Upper lobe of left lung (tissue), 6 donors: ENCODE measurements at regions not wholly inside any gene's neighbourhood (a gene's known extent, or its start where the extent isn't known, plus 50 kb on each side); places are given as distances from the start of the nearest gene placed in this dataset.

ENCODE experiments used
- ATAC-seq, 2 donors: fragments of 200-7000 bp; cut with Tn5 transposase; one replicate each; pipeline ENCODE4 v1.9.1; 2022; ENCODE audit warnings: mild to moderate bottlenecking in 2 of 2, moderate library complexity in 2 of 2; ENCODE audit not compliant: low FRiP score in 2 of 2
- DNase-seq, 2 donors: peaks; one replicate each; pipeline ENCODE4 v3.0.0-alpha.2; 2019 to 2020
- H3K27ac ChIP-seq, 4 donors: fragments of 200-600 bp; sonication (generic); one replicate each; pipeline ENCODE4 v1.5.1; 2016 to 2019
- H3K27me3 ChIP-seq, 4 donors: fragments of 200-600 bp; sonication (generic); one replicate each; pipeline ENCODE4 v1.5.1; 2017 to 2019
- H3K36me3 ChIP-seq, 4 donors: fragments of 200-600 bp; sonication (generic); one replicate each; pipeline ENCODE4 v1.5.1; 2016 to 2019
- H3K4me1 ChIP-seq, 4 donors: fragments of 200-600 bp; sonication (generic); one replicate each; pipeline ENCODE4 v1.5.1; 2018 to 2019
- H3K4me3 ChIP-seq, 4 donors: fragments of 200-600 bp; sonication (generic); one replicate each; pipeline ENCODE4 v1.5.1; 2017 to 2019; ENCODE audit warnings: mild to moderate bottlenecking in 2 of 4, moderate library complexity in 1 of 4
- H3K9me3 ChIP-seq, 4 donors: fragments of 200-600 bp; sonication (generic); one replicate each; pipeline ENCODE4 v1.5.1; 2018 to 2019
- EP300 ChIP-seq, 4 donors: sonication (generic); formaldehyde crosslinking; IDR thresholded peaks; one replicate each; pipeline ENCODE4 v1.5.1; 2017; ENCODE audit warnings: antibody characterized with exemption in 4 of 4, control low read depth in 2 of 4
- POLR2A ChIP-seq, 4 donors: fragments of 450-650 bp; IDR thresholded peaks; one replicate each; pipeline ENCODE4 v1.5.1; 2016 to 2017; ENCODE audit warnings: antibody characterized with exemption in 4 of 4, mild to moderate bottlenecking in 2 of 4
- POLR2AphosphoS5 ChIP-seq, 2 donors: sonication (generic); formaldehyde crosslinking; IDR thresholded peaks; one replicate each; pipeline ENCODE4 v1.5.1; 2017; ENCODE audit warnings: antibody characterized with exemption in 2 of 2
- WGBS, 2 donors: methylation state at CpG; one replicate each; pipeline ENCODE4 v1.1.5; 2017 to 2018; 5-methylcytosine and 5-hydroxymethylcytosine counted together
- TF ChIP-seq, protein P1 (sequence below), 6 experiments: fragments of 450-650 bp in 4 of 6; fragments of 200-600 bp in 2 of 6; sonication (generic) in 2 of 6; IDR thresholded peaks; one replicate each; pipeline ENCODE4 v1.5.1; 2016 to 2019; ENCODE audit warnings: antibody characterized with exemption in 6 of 6
- donor health status: DM: no; HTN: no; CAD: no; lungs with moderate emphysema.
- donor health status: DM: no; HTN: yes; CAD: no; lungs with severe emphysema.

- no peak for DNase-seq
- Histone ChIP-seq H3K27me3 (no peaks in the 10 kb centered on the region), H3K27ac (no peak overlapping the region), H3K4me1 (no peaks in the 10 kb centered on the region), H3K9me3 (no peaks in the 10 kb centered on the region), H3K36me3 (no peaks in the 10 kb centered on the region), H3K4me3 (no peak overlapping the region)
- WGBS, 2 donors, result 44 to 45% methylated on average over 4 of the region's 4 CpGs
- ATAC-seq, result no peak
- TF ChIP-seq POLR2AphosphoS5 (IDR thresholded peaks at IDR 0.05) (no peak), EP300 (IDR thresholded peaks at IDR 0.05) (no peak), POLR2A (IDR thresholded peaks at IDR 0.05) (no peak)
- TF ChIP-seq, protein P1, sequence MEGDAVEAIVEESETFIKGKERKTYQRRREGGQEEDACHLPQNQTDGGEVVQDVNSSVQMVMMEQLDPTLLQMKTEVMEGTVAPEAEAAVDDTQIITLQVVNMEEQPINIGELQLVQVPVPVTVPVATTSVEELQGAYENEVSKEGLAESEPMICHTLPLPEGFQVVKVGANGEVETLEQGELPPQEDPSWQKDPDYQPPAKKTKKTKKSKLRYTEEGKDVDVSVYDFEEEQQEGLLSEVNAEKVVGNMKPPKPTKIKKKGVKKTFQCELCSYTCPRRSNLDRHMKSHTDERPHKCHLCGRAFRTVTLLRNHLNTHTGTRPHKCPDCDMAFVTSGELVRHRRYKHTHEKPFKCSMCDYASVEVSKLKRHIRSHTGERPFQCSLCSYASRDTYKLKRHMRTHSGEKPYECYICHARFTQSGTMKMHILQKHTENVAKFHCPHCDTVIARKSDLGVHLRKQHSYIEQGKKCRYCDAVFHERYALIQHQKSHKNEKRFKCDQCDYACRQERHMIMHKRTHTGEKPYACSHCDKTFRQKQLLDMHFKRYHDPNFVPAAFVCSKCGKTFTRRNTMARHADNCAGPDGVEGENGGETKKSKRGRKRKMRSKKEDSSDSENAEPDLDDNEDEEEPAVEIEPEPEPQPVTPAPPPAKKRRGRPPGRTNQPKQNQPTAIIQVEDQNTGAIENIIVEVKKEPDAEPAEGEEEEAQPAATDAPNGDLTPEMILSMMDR (IDR thresholded peaks at IDR 0.05), result no peak
These were observed 117.8 kb upstream of the PRNP start for GRCh38 chr20:4568361-4568959.

DNA sequence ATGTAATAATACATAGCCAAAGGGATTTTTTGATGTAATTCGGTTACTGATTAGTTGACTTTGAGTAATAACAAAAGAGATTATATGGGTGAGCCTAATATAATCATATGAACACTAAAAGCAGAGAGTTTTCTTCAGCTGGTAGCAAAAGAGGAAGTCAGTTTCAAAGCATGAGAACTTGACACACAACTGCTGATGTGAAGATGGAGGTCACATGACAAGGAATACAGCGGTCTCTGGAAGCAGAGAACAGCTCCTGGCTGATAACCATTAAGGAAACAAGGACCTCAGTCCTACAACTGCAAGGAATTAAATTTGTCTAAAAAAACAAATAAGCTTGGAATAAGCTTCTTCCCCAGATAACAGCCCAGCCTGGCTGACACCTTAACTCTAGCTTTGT, 119.1 kb upstream of the PRNP start:
- H3K27me3 ChIP-seq, result no peaks in the 10 kb centered on the region
- no peak for DNase-seq
- H3K9me3 ChIP-seq, result no peaks in the 10 kb centered on the region
- no peak for ATAC-seq
- no peaks in the 10 kb centered on the region for H3K36me3 ChIP-seq
- TF ChIP-seq, protein P1 (IDR thresholded peaks at IDR 0.05), result no peak
- TF ChIP-seq POLR2A (IDR thresholded peaks at IDR 0.05) (no peak), EP300 (IDR thresholded peaks at IDR 0.05) (no peak), POLR2AphosphoS5 (IDR thresholded peaks at IDR 0.05) (no peak)
- no peak overlapping the region for H3K27ac ChIP-seq
- H3K4me3 ChIP-seq, result no peak overlapping the region
- H3K4me1 ChIP-seq, result no peaks in the 10 kb centered on the region
- 67 to 70% methylated on average over 2 of the region's 2 CpGs for WGBS, 2 donors

- Histone ChIP-seq H3K27me3 (no peaks in the 10 kb centered on the region), H3K4me3 (no peak overlapping the region), H3K4me1 (no peaks in the 10 kb centered on the region), H3K36me3 (no peaks in the 10 kb centered on the region), H3K9me3 (no peaks in the 10 kb centered on the region), H3K27ac (no peak overlapping the region)
- TF ChIP-seq, protein P1 (IDR thresholded peaks at IDR 0.05), result no peak
- no peak for TF ChIP-seq POLR2AphosphoS5 (IDR thresholded peaks at IDR 0.05)
- TF ChIP-seq EP300 (IDR thresholded peaks at IDR 0.05), result no peak
- no peak for TF ChIP-seq POLR2A (IDR thresholded peaks at IDR 0.05)
- ATAC-seq (no peak), DNase-seq (no peak)
- WGBS, 2 donors, result 5 to 18% methylated on average over 4 of the region's 4 CpGs
These were observed 122.7 kb upstream of the PRNP start for GRCh38 chr20:4563534-4563933.

GRCh38 chr20:4563031-4563430, 123.2 kb upstream of the PRNP start:
- no peak for ATAC-seq
- Histone ChIP-seq H3K9me3 (no peaks in the 10 kb centered on the region), H3K4me3 (no peak overlapping the region), H3K4me1 (no peaks in the 10 kb centered on the region), H3K27ac (no peak overlapping the region), H3K27me3 (no peaks in the 10 kb centered on the region), H3K36me3 (no peaks in the 10 kb centered on the region)
- TF ChIP-seq POLR2AphosphoS5 (IDR thresholded peaks at IDR 0.05), result no peak
- TF ChIP-seq, protein P1 (IDR thresholded peaks at IDR 0.05), result no peak
- TF ChIP-seq POLR2A (IDR thresholded peaks at IDR 0.05), result no peak
- no peak for TF ChIP-seq EP300 (IDR thresholded peaks at IDR 0.05)
- DNase-seq, result no peak

- 63 to 67% methylated on average over 2 of the region's 2 CpGs for WGBS, 2 donors
- ATAC-seq (no peak), DNase-seq (no peak)
- Histone ChIP-seq H3K4me1 (peaks cover 0 to under 1% (median 0%) of the 10 kb centered on the region in 4 donors), H3K4me3 (no peak overlapping the region), H3K36me3 (no peaks in the 10 kb centered on the region), H3K27me3 (no peaks in the 10 kb centered on the region), H3K27ac (no peak overlapping the region), H3K9me3 (no peaks in the 10 kb centered on the region)
- TF ChIP-seq, protein P1 (IDR thresholded peaks at IDR 0.05), result no peak
- TF ChIP-seq EP300 (IDR thresholded peaks at IDR 0.05), result no peak
- no peak for TF ChIP-seq POLR2AphosphoS5 (IDR thresholded peaks at IDR 0.05)
These were observed 125.6 kb upstream of the PRNP start for GRCh38 chr20:4560667-4561066.
